ENCODE measurements at regions not wholly inside any gene's neighbourhood (a gene's known extent, or its start where the extent isn't known, plus 50 kb on each side); places are given as distances from the start of the nearest gene placed in this dataset.

DNA sequence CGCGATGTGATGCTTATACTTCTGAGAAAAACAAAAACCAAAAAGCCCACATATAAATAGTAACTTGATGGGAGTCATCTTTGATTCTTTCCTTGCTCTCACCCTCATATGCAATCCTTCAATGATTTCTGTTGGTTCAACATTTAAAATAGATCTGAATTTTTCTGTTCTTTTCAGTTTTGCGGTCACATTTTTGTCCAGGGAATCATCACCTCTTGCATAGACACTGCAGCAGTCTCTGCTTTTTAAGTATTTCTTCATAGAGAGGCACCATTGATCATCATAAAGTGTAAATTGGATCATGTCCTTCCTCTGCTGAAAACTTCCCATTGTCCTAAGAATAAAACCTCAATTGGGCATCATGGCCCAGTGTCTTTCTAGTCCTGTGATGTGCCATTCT lies 81.1 kb upstream of the SLC4A4 start:
- Histone ChIP-seq H3K9me3 (no peaks in the 10 kb centered on the region), H3K27me3 (no peaks in the 10 kb centered on the region), H3K4me3 (no peak overlapping the region), H3K27ac (no peak overlapping the region), H3K36me3 (ENCODE audit: low read depth, missing control alignments) (no peaks in the 10 kb centered on the region), H3K4me1 (peaks cover 9% of the 10 kb centered on the region)
- TF ChIP-seq, protein P1, sequence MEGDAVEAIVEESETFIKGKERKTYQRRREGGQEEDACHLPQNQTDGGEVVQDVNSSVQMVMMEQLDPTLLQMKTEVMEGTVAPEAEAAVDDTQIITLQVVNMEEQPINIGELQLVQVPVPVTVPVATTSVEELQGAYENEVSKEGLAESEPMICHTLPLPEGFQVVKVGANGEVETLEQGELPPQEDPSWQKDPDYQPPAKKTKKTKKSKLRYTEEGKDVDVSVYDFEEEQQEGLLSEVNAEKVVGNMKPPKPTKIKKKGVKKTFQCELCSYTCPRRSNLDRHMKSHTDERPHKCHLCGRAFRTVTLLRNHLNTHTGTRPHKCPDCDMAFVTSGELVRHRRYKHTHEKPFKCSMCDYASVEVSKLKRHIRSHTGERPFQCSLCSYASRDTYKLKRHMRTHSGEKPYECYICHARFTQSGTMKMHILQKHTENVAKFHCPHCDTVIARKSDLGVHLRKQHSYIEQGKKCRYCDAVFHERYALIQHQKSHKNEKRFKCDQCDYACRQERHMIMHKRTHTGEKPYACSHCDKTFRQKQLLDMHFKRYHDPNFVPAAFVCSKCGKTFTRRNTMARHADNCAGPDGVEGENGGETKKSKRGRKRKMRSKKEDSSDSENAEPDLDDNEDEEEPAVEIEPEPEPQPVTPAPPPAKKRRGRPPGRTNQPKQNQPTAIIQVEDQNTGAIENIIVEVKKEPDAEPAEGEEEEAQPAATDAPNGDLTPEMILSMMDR (IDR thresholded peaks at IDR 0.05): no peak
- no peak for DNase-seq
- WGBS, 2 donors: 64 to 67% methylated on average over 3 of the region's 3 CpGs
- intact Hi-C loops (cut with DNase I; ENCODE audit: low total_unique reads): no loop called here

GRCh38 chr4:71258323-71258722 lies 80.5 kb upstream of the SLC4A4 start:
- DNase-seq: no peak
- TF ChIP-seq, protein P1 (IDR thresholded peaks at IDR 0.05): no peak
- TF ChIP-seq POLR2A (IDR thresholded peaks at IDR 0.05): no peak
- Histone ChIP-seq H3K27me3 (no peaks in the 10 kb centered on the region), H3K4me3 (no peak overlapping the region), H3K36me3 (ENCODE audit: low read depth, missing control alignments) (no peaks in the 10 kb centered on the region), H3K27ac (no peak overlapping the region), H3K4me1 (peaks cover 9% of the 10 kb centered on the region), H3K9me3 (no peaks in the 10 kb centered on the region)
- intact Hi-C loops (cut with DNase I; ENCODE audit: low total_unique reads): no loop called here
- 74 to 82% methylated on average over 7 of the region's 7 CpGs for WGBS, 2 donors

- H3K27me3 ChIP-seq: no peaks in the 10 kb centered on the region
- no peak overlapping the region for H3K27ac ChIP-seq
- H3K36me3 ChIP-seq (ENCODE audit: low read depth, missing control alignments): no peaks in the 10 kb centered on the region
- peaks cover 9% of the 10 kb centered on the region for H3K4me1 ChIP-seq
- intact Hi-C loops (cut with DNase I; ENCODE audit: low total_unique reads): no loop called here
- H3K9me3 ChIP-seq: no peaks in the 10 kb centered on the region
- TF ChIP-seq, protein P1 (IDR thresholded peaks at IDR 0.05): no peak
- no peak for TF ChIP-seq POLR2A (IDR thresholded peaks at IDR 0.05)
- DNase-seq: no peak
- 83 to 90% methylated on average over 6 of the region's 6 CpGs for WGBS, 2 donors
- H3K4me3 ChIP-seq: no peak overlapping the region
Observed at GRCh38 chr4:71259280-71259679, 79.5 kb upstream of the SLC4A4 start.

- 70 to 89% methylated on average over 3 of the region's 3 CpGs for WGBS, 2 donors
- no peaks in the 10 kb centered on the region for H3K27me3 ChIP-seq
- H3K27ac ChIP-seq: no peak overlapping the region
- intact Hi-C loops (cut with DNase I; ENCODE audit: low total_unique reads): no loop called here
- TF ChIP-seq POLR2A (IDR thresholded peaks at IDR 0.05): no peak
- TF ChIP-seq, protein P1 (IDR thresholded peaks at IDR 0.05): no peak
- no peaks in the 10 kb centered on the region for H3K9me3 ChIP-seq
- H3K4me3 ChIP-seq: no peak overlapping the region
- peaks cover 9% of the 10 kb centered on the region for H3K4me1 ChIP-seq
- no peak for DNase-seq
- no peaks in the 10 kb centered on the region for H3K36me3 ChIP-seq (ENCODE audit: low read depth, missing control alignments)
Observed at GRCh38 chr4:71259911-71260331, 78.9 kb upstream of the SLC4A4 start.

GRCh38 chr4:71260544-71260943 lies 78.3 kb upstream of the SLC4A4 start:
- DNase-seq: no peak
- peaks cover 9% of the 10 kb centered on the region for H3K4me1 ChIP-seq
- WGBS, 2 donors: 52 to 74% methylated on average over 1 of the region's 1 CpG
- H3K27me3 ChIP-seq: no peaks in the 10 kb centered on the region
- no peaks in the 10 kb centered on the region for H3K36me3 ChIP-seq (ENCODE audit: low read depth, missing control alignments)
- no peaks in the 10 kb centered on the region for H3K9me3 ChIP-seq
- no peak for TF ChIP-seq POLR2A (IDR thresholded peaks at IDR 0.05)
- TF ChIP-seq, protein P1 (IDR thresholded peaks at IDR 0.05): no peak
- H3K27ac ChIP-seq: no peak overlapping the region
- H3K4me3 ChIP-seq: no peak overlapping the region
- intact Hi-C loops (cut with DNase I; ENCODE audit: low total_unique reads): no loop called here
